ENCODE measurements at regions not wholly inside any gene's neighbourhood (a gene's known extent, or its start where the extent isn't known, plus 50 kb on each side); places are given as distances from the start of the nearest gene placed in this dataset.
"Not testable (repeated sequence)": the region's sequence is repeated elsewhere in the genome, so short reads cannot be mapped to it uniquely, and the experiment has no call there.

- DNase-seq, result not testable (repeated sequence)
Measured at GRCh38 chr3:154810017-154810416, 270.1 kb upstream of the MME start.

- DNase-seq, result no peak
Measured at GRCh38 chr3:154801729-154802128, 278.4 kb upstream of the MME start.

GRCh38 chr3:154799800-154800199 lies 280.3 kb upstream of the MME start:
- DNase-seq, result no peak

- no peak for DNase-seq
Measured at GRCh38 chr3:154795582-154795981, 284.5 kb upstream of the MME start.

GRCh38 chr3:154794814-154795445 lies 285.2 kb upstream of the MME start:
- DNase-seq, result no peak

- DNase-seq, result no peak
Measured at GRCh38 chr3:154794391-154794790, 285.7 kb upstream of the MME start.

GRCh38 chr3:154792828-154793227 lies 287.3 kb upstream of the MME start:
- no peak for DNase-seq

GRCh38 chr3:154791611-154792010 lies 288.5 kb upstream of the MME start:
- DNase-seq, result no peak

- DNase-seq, result no peak
Measured at GRCh38 chr3:154786724-154787123, 293.4 kb upstream of the MME start.

- DNase-seq, result no peak
Measured at GRCh38 chr3:154783521-154783931, 296.6 kb upstream of the MME start.

GRCh38 chr3:154783061-154783460 lies 297.1 kb upstream of the MME start:
- DNase-seq, result no peak

- DNase-seq, result no peak
Measured at GRCh38 chr3:154782151-154782550, 298.0 kb upstream of the MME start.

- DNase-seq, result no peak
Measured at GRCh38 chr3:154781595-154781994, 298.5 kb upstream of the MME start.

- DNase-seq, result no peak
Measured at GRCh38 chr3:154780263-154780662, 299.9 kb upstream of the MME start.

GRCh38 chr3:154779571-154779970 lies 300.5 kb upstream of the MME start:
- no peak for DNase-seq

GRCh38 chr3:154778057-154778456 lies 302.1 kb upstream of the MME start:
- DNase-seq, result no peak

GRCh38 chr3:154776549-154777225 lies 303.4 kb upstream of the MME start:
- no peak for DNase-seq

- no peak for DNase-seq
Measured at GRCh38 chr3:154775821-154776548, 304.1 kb upstream of the MME start.

- no peak for DNase-seq
Measured at GRCh38 chr3:154766765-154767503, 313.2 kb upstream of the MME start.

GRCh38 chr3:154764856-154765640 lies 315.1 kb upstream of the MME start:
- no peak for DNase-seq

GRCh38 chr3:154762486-154762885 lies 317.6 kb upstream of the MME start:
- DNase-seq, result no peak

- no peak for DNase-seq
Measured at GRCh38 chr3:154759966-154760365, 320.2 kb upstream of the MME start.

Data from activated gamma-delta T cell (primary cell).